Natural killer cell (primary cell): ENCODE measurements at regions not wholly inside any gene's neighbourhood (a gene's known extent, or its start where the extent isn't known, plus 50 kb on each side); places are given as distances from the start of the nearest gene placed in this dataset.
A peak's percentile ranks its signal among the peaks of the same experiment; 100 is the strongest.

ENCODE experiments used
- ATAC-seq, 3 donors: fragments of 150-1000 bp in 2 of 3; fragments of 200-7000 bp in 1 of 3; cut with Tn5 transposase; 1 replicate in 1 of 3; 2 replicates in 2 of 3; pipeline ENCODE4 v1.10.0; 2021; ENCODE audit warnings: mild to moderate bottlenecking in 2 of 3, moderate library complexity in 2 of 3
- DNase-seq, 2 donors: peaks; one replicate each; pipeline versions ENCODE4 v3.0.0 to v3.0.0-alpha.2; 2013 to 2021; ENCODE audit warnings: mixed read lengths in 1 of 2
- H3K27ac ChIP-seq: one replicate; pipeline ENCODE4 v1.5.1; 2013; ENCODE audit warnings: mild to moderate bottlenecking, low read length
- H3K27me3 ChIP-seq: one replicate; pipeline ENCODE4 v1.6.1; 2013; ENCODE audit warnings: low read length; ENCODE audit not compliant: control insufficient read depth, insufficient read depth
- H3K36me3 ChIP-seq: one replicate; pipeline ENCODE4 v1.6.1; 2013; ENCODE audit warnings: low read length; ENCODE audit not compliant: control insufficient read depth, insufficient read depth
- H3K4me1 ChIP-seq: one replicate; pipeline ENCODE4 v1.6.1; 2013; ENCODE audit warnings: low read length; ENCODE audit not compliant: control insufficient read depth, insufficient read depth
- H3K4me3 ChIP-seq: one replicate; pipeline ENCODE4 v1.5.1; 2013; ENCODE audit warnings: low read length
- H3K9me3 ChIP-seq: one replicate; pipeline ENCODE4 v1.6.1; 2013; ENCODE audit warnings: low read length; ENCODE audit not compliant: control insufficient read depth, insufficient read depth
- H3K27ac Mint-ChIP-seq, 2 donors: one replicate each; pipeline ENCODE4 v1.8.0; 2022; ENCODE audit warnings: mild to moderate bottlenecking in 2 of 2, mixed read lengths in 2 of 2, moderate library complexity in 1 of 2
- H3K27me3 Mint-ChIP-seq, 2 donors: one replicate each; pipeline ENCODE4 v1.8.0; 2022; ENCODE audit warnings: low read depth in 2 of 2, mixed read lengths in 2 of 2
- H3K36me3 Mint-ChIP-seq: one replicate; pipeline ENCODE4 v1.8.0; 2022; ENCODE audit warnings: mixed read lengths
- H3K4me1 Mint-ChIP-seq, 2 donors: one replicate each; pipeline ENCODE4 v1.8.0; 2022; ENCODE audit warnings: mixed read lengths in 2 of 2
- H3K4me3 Mint-ChIP-seq: one replicate; pipeline ENCODE4 v1.8.0; 2022; ENCODE audit warnings: mild to moderate bottlenecking, moderate library complexity, mixed read lengths
- H3K9me3 Mint-ChIP-seq, 2 donors: one replicate each; pipeline ENCODE4 v1.8.0; 2022; ENCODE audit warnings: mixed read lengths in 2 of 2
- WGBS: methylation state at CpG from one replicate; pipeline ENCODE4 v1.1.7; 2013; ENCODE audit warnings: missing lambda C conversion rate; ENCODE audit not compliant: insufficient coverage; 5-methylcytosine and 5-hydroxymethylcytosine counted together
- intact Hi-C: fragments of 100-400 bp; cut with micrococcal nuclease; formaldehyde crosslinking; loops from one replicate; pipeline ENCODE4 v1.14.2; 2022
- TF ChIP-seq, protein P1 (sequence below): fragments of 200-600 bp; IDR thresholded peaks from one replicate; pipeline ENCODE4 v1.8.0; 2022; ENCODE audit warnings: antibody characterized with exemption

DNA sequence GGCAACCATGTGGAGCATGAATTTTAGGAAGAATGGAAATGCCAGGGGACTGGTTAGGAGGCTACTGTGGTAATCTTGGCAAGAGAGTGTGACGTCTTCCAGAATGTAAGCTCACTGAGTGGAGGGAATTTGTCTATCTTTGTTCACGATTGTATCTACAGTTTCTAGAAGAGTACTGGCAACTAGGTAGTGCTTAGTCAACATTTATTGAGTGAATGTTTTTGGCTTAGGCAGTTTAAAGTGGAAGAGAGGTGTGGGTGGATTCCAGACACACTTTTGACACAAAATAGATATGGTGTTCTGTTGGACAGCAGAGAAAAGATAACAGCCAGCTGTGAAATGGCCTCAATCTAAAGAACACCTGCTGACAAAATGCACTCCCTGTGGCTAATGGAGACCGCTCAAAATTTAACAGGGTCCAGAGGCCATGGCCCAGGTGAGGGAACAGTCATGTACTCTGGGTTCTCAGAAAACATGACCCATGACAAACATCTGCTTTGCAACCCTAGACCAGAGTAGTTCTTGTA, 139.3 kb downstream of the GPX5 start:
- TF ChIP-seq, protein P1, sequence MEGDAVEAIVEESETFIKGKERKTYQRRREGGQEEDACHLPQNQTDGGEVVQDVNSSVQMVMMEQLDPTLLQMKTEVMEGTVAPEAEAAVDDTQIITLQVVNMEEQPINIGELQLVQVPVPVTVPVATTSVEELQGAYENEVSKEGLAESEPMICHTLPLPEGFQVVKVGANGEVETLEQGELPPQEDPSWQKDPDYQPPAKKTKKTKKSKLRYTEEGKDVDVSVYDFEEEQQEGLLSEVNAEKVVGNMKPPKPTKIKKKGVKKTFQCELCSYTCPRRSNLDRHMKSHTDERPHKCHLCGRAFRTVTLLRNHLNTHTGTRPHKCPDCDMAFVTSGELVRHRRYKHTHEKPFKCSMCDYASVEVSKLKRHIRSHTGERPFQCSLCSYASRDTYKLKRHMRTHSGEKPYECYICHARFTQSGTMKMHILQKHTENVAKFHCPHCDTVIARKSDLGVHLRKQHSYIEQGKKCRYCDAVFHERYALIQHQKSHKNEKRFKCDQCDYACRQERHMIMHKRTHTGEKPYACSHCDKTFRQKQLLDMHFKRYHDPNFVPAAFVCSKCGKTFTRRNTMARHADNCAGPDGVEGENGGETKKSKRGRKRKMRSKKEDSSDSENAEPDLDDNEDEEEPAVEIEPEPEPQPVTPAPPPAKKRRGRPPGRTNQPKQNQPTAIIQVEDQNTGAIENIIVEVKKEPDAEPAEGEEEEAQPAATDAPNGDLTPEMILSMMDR: no peak
- WGBS: 91% methylated on average over 3 of the region's 3 CpGs
- no peaks in the 10 kb centered on the region for H3K36me3 Mint-ChIP-seq
- Histone ChIP-seq H3K4me1 (no peaks in the 10 kb centered on the region), H3K9me3 (no peaks in the 10 kb centered on the region), H3K36me3 (no peaks in the 10 kb centered on the region), H3K27me3 (peaks cover 2% of the 10 kb centered on the region), H3K4me3 (no peak overlapping the region), H3K27ac (no peak overlapping the region)
- H3K9me3 Mint-ChIP-seq: no peaks in the 10 kb centered on the region
- peaks cover 11 to 13% of the 10 kb centered on the region in 2 donors for H3K27me3 Mint-ChIP-seq
- DNase-seq (no peak), ATAC-seq (no peak)
- H3K27ac Mint-ChIP-seq: no peak overlapping the region
- intact Hi-C loops: no loop called here
- no peak overlapping the region for H3K4me3 Mint-ChIP-seq
- H3K4me1 Mint-ChIP-seq: no peaks in the 10 kb centered on the region

DNA sequence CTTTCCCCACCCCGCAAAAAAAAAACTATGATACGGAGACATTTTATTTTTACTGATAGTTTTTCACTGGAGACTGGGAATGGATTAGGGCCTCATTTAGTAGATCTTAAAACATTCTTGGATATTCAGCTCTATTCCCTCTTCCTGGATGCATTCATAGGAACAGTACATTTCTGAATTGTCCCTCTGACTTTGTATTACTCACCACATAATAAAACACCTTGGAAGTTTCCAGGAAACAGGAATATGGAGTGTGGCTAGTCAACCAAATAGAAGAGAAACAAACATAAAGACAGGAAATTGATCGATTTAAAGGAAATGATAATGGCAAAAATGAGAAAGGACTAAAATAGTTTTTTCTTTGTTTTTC, 147.7 kb downstream of the GPX5 start:
- DNase-seq (no peak), ATAC-seq (no peak)
- no peak overlapping the region for H3K27ac ChIP-seq
- Mint-ChIP-seq H3K27ac (no peak overlapping the region), H3K4me3 (no peak overlapping the region), H3K27me3 (peaks cover 34 to 45% of the 10 kb centered on the region in 2 donors), H3K9me3 (no peaks in the 10 kb centered on the region), H3K36me3 (peaks cover 6% of the 10 kb centered on the region), H3K4me1 (peaks cover 5 to 6% of the 10 kb centered on the region in 2 donors)
- no peaks in the 10 kb centered on the region for H3K36me3 ChIP-seq
- no peak overlapping the region for H3K4me3 ChIP-seq
- H3K27me3 ChIP-seq: peaks cover 25% of the 10 kb centered on the region
- TF ChIP-seq, protein P1: no peak
- intact Hi-C loops: no loop called here
- WGBS: 6% methylated on average over 1 of the region's 3 CpGs
- H3K9me3 ChIP-seq: no peaks in the 10 kb centered on the region
- no peaks in the 10 kb centered on the region for H3K4me1 ChIP-seq

DNA sequence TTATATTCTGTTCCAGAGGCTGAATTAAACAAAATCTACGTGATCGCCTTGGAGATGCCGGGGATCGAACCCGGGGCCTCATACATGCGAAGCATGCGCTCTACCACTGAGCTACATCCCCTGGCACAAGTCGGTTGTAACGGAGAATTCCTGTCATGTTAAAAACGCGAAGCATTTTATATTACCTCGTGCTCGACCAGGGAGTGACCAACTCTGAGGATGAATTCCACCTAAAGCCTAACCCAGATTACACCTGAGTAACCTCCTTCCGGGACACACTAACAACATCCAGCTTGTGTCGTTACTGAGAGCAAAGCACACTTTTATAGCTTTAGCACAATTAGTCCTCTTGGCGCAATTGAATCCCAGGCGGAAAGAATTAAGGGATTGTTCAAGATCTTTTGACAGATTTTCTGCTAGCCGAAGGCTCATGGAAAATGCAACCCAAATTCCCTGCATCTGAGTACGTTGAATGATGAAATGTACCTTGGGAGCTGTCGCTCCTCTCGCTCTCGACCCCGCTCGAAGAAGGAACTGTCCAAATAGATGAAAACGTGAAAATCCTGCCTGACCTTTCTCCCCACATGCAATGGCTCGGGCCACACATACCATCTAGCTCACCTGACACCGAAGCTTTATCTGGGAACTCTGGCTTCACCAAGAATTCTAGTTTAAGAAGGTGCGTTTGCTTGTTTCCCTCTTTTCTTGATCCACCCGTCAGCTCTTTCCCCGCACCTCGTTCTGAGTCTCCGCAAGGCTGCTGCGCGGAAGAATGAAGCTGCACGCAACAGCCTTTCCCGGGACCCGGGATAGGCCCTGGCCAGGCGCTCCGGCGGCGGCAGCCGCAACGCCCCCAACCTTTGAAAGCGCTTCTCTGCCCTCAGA, 148.3 kb downstream of the GPX5 start:
- TF ChIP-seq, protein P1: no peak
- WGBS: 3% methylated on average over 44 of the region's 44 CpGs
- H3K4me1 Mint-ChIP-seq: peaks cover 5 to 6% of the 10 kb centered on the region in 2 donors
- Histone ChIP-seq H3K4me1 (no peaks in the 10 kb centered on the region), H3K36me3 (no peaks in the 10 kb centered on the region), H3K9me3 (no peaks in the 10 kb centered on the region), H3K27ac (no peak overlapping the region), H3K4me3 (no peak overlapping the region), H3K27me3 (peaks cover 25% of the 10 kb centered on the region)
- peaks cover 36 to 51% of the 10 kb centered on the region in 2 donors for H3K27me3 Mint-ChIP-seq
- H3K36me3 Mint-ChIP-seq: peaks cover 6% of the 10 kb centered on the region
- H3K27ac Mint-ChIP-seq: no peak overlapping the region
- peak in 1 of 2 donors; percentile 14 for DNase-seq
- ATAC-seq: no peak
- no peak overlapping the region for H3K4me3 Mint-ChIP-seq
- intact Hi-C loops: no loop called here
- no peaks in the 10 kb centered on the region for H3K9me3 Mint-ChIP-seq
